Gastrocnemius medialis (tissue), 4 donors: ENCODE measurements at regions not wholly inside any gene's neighbourhood (a gene's known extent, or its start where the extent isn't known, plus 50 kb on each side); places are given as distances from the start of the nearest gene placed in this dataset.

Experiments
- ATAC-seq, 2 donors: fragments of 150-250 bp; one replicate each; pipeline ENCODE4 v1.9.1; 2016
- DNase-seq, 2 donors: peaks; one replicate each; pipeline ENCODE4 v3.0.0-alpha.2; 2019
- H3K27ac ChIP-seq, 4 donors: fragments of 200-600 bp; sonication (generic); 1 replicate in 1 of 4; 2 replicates in 3 of 4; pipeline ENCODE4 v1.5.1; 2016 to 2018; ENCODE audit warnings: mild to moderate bottlenecking in 2 of 4, moderate library complexity in 1 of 4
- H3K27me3 ChIP-seq, 3 donors: fragments of 200-600 bp; sonication (generic) in 2 of 3; 1 replicate in 1 of 3; 2 replicates in 2 of 3; pipeline versions ENCODE4 v1.5.1 to v1.6.0; 2016 to 2019; ENCODE audit warnings: mild to moderate bottlenecking in 1 of 3, moderate library complexity in 1 of 3
- H3K36me3 ChIP-seq, 2 donors: fragments of 200-600 bp; sonication (generic) in 1 of 2; one replicate each; pipeline ENCODE4 v1.5.1; 2017 to 2018
- H3K4me1 ChIP-seq, 2 donors: fragments of 200-600 bp; sonication (generic) in 1 of 2; one replicate each; pipeline ENCODE4 v1.5.1; 2016 to 2017; ENCODE audit warnings: mild to moderate bottlenecking in 2 of 2
- H3K4me3 ChIP-seq, 4 donors: fragments of 200-600 bp; sonication (generic) in 3 of 4; 1 replicate in 1 of 4; 2 replicates in 3 of 4; pipeline ENCODE4 v1.5.1; 2016 to 2019; ENCODE audit warnings: mild to moderate bottlenecking in 2 of 4
- H3K9me3 ChIP-seq, 3 donors: fragments of 200-600 bp; sonication (generic) in 2 of 3; 1 replicate in 1 of 3; 2 replicates in 2 of 3; pipeline ENCODE4 v1.5.1; 2016 to 2019
- POLR2A ChIP-seq, 2 donors: fragments of 450-650 bp; IDR thresholded peaks; one replicate each; pipeline ENCODE4 v1.6.1; 2017; ENCODE audit warnings: antibody characterized with exemption in 2 of 2, mild to moderate bottlenecking in 2 of 2, moderate library complexity in 2 of 2
- in situ Hi-C, 4 donors: fragments of 200-750 bp; cut with MboI; loops; one replicate each; pipeline versions ENCODE4 v1.15.0 to v1.8.0; 2017; ENCODE audit warnings: low sequenced_read_pairs in 4 of 4
- intact Hi-C: fragments of 100-400 bp; cut with DNase I; formaldehyde crosslinking; loops from one replicate; pipeline ENCODE4 v1.15.1; 2023; ENCODE audit warnings: low total_unique reads
- TF ChIP-seq, protein P1 (sequence below), 5 experiments: fragments of 450-650 bp in 3 of 5; fragments of 200-600 bp in 2 of 5; sonication (generic) in 2 of 5; IDR thresholded peaks in 4 of 5; conservative IDR thresholded peaks in 1 of 5; 1 replicate in 4 of 5; 2 replicates in 1 of 5; pipeline ENCODE4 v1.5.1; 2016 to 2019; ENCODE audit warnings: antibody characterized with exemption in 5 of 5, mild to moderate bottlenecking in 3 of 5, moderate library complexity in 3 of 5

DNA sequence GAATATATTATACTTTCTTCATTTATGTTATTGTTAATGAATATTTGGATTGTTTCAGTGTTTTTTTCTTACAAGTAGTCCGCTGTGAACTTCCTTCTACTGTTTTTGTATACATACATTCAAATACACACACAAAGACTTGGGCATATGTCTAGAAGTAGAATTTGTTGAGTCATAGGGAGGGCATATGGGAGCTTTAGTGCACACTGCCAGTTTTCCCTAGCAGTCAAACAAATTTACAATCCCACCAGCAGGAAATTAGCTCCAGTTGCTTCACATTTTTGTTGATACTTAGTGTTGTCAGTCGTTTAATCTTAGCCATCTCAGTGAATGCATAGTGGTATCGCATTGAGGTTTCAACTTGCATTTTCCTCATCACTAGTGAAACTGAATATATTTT, 492.3 kb downstream of the DIPK2A start:
- Histone ChIP-seq H3K27ac (no peak overlapping the region), H3K36me3 (no peaks in the 10 kb centered on the region), H3K27me3 (no peaks in the 10 kb centered on the region), H3K4me1 (no peaks in the 10 kb centered on the region), H3K9me3 (no peaks in the 10 kb centered on the region), H3K4me3 (no peak overlapping the region)
- intact Hi-C loops (no loop called here), in situ Hi-C loops (no loop called here)
- DNase-seq (no peak), ATAC-seq (no peak)
- TF ChIP-seq, protein P1, sequence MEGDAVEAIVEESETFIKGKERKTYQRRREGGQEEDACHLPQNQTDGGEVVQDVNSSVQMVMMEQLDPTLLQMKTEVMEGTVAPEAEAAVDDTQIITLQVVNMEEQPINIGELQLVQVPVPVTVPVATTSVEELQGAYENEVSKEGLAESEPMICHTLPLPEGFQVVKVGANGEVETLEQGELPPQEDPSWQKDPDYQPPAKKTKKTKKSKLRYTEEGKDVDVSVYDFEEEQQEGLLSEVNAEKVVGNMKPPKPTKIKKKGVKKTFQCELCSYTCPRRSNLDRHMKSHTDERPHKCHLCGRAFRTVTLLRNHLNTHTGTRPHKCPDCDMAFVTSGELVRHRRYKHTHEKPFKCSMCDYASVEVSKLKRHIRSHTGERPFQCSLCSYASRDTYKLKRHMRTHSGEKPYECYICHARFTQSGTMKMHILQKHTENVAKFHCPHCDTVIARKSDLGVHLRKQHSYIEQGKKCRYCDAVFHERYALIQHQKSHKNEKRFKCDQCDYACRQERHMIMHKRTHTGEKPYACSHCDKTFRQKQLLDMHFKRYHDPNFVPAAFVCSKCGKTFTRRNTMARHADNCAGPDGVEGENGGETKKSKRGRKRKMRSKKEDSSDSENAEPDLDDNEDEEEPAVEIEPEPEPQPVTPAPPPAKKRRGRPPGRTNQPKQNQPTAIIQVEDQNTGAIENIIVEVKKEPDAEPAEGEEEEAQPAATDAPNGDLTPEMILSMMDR (IDR thresholded peaks at IDR 0.05 in 4 of 5, conservative IDR thresholded peaks at IDR 0.05 in 1 of 5), result no peak
- no peak for TF ChIP-seq POLR2A (IDR thresholded peaks at IDR 0.05)

DNA sequence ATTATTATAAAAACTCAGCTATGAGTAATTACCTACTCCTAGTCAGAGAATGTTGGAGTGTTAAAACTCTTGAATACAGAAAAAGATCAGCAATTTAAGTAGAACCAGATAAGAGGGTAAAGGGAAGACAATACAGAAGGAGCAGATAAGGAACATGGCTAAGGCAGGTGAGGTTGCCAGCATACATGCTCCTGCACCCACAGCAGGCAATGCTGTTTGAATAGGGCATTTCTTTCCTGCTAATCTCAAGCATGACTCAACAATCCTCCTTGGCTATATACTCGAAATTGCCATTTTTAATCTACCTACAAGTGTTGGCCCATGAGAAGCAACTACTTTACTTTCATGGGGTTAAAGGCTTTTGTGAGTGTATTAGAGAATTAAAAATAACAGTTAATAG, 494.5 kb downstream of the DIPK2A start:
- Histone ChIP-seq H3K4me1 (no peaks in the 10 kb centered on the region), H3K36me3 (no peaks in the 10 kb centered on the region), H3K4me3 (no peak overlapping the region), H3K27me3 (no peaks in the 10 kb centered on the region), H3K9me3 (no peaks in the 10 kb centered on the region), H3K27ac (no peak overlapping the region)
- DNase-seq, result no peak
- ATAC-seq, result no peak
- intact Hi-C loops (no loop called here), in situ Hi-C loops (no loop called here)
- TF ChIP-seq, protein P1 (IDR thresholded peaks at IDR 0.05 in 4 of 5, conservative IDR thresholded peaks at IDR 0.05 in 1 of 5), result no peak

DNA sequence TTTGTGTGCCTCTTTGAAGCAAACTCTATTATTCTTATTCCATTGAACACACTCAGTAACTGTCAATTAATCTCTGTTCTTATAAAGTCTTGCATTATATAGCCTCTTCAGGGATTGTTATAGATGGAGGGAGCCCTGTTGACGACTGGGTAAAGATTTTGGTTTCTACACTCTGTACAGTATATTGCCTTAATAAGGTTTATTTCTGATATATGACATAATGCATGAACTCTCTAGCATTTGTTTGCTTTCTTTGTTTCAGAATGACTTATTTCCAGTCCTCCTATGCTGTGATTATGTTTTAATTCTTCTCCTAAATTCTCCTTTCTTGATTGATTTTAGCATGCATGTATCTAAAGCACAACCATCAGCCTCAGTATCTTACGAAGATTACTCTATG, 494.9 kb downstream of the DIPK2A start:
- no peaks in the 10 kb centered on the region for H3K27me3 ChIP-seq
- no peak overlapping the region for H3K27ac ChIP-seq
- no peaks in the 10 kb centered on the region for H3K9me3 ChIP-seq
- H3K4me1 ChIP-seq, result no peaks in the 10 kb centered on the region
- no peaks in the 10 kb centered on the region for H3K36me3 ChIP-seq
- TF ChIP-seq, protein P1 (IDR thresholded peaks at IDR 0.05 in 4 of 5, conservative IDR thresholded peaks at IDR 0.05 in 1 of 5), result no peak
- TF ChIP-seq POLR2A (IDR thresholded peaks at IDR 0.05), result no peak
- DNase-seq, result no peak
- intact Hi-C loops (no loop called here), in situ Hi-C loops (no loop called here)
- ATAC-seq, result no peak
- no peak overlapping the region for H3K4me3 ChIP-seq

DNA sequence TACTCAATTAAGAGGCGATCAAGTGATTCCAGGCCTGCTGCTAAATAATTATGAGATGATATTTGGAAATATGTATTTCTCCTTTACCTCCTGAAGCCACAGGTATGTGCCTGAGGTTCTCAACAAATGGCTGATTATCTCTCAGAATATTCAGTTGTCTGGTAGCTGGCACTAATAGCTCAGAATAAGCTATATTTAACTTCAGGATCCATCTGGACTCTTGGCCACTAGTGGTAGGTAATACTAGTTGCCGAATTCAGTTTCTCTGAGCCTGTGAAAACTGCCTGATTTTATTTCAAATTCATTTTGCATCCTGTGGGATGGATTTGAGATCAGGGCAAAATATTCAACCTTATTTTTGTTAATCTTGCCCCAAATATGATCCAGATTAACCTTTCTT, 499.0 kb downstream of the DIPK2A start:
- H3K36me3 ChIP-seq, result no peaks in the 10 kb centered on the region
- intact Hi-C loops, result no loop called here
- H3K4me3 ChIP-seq, result no peak overlapping the region
- H3K27ac ChIP-seq, result no peak overlapping the region
- DNase-seq (no peak), ATAC-seq (no peak)
- TF ChIP-seq, protein P1 (IDR thresholded peaks at IDR 0.05 in 4 of 5, conservative IDR thresholded peaks at IDR 0.05 in 1 of 5), result no peak
- no peak for TF ChIP-seq POLR2A (IDR thresholded peaks at IDR 0.05)
- H3K9me3 ChIP-seq, result no peaks in the 10 kb centered on the region
- no peaks in the 10 kb centered on the region for H3K27me3 ChIP-seq
- in situ Hi-C loops, result no loop called here
- H3K4me1 ChIP-seq, result no peaks in the 10 kb centered on the region

DNA sequence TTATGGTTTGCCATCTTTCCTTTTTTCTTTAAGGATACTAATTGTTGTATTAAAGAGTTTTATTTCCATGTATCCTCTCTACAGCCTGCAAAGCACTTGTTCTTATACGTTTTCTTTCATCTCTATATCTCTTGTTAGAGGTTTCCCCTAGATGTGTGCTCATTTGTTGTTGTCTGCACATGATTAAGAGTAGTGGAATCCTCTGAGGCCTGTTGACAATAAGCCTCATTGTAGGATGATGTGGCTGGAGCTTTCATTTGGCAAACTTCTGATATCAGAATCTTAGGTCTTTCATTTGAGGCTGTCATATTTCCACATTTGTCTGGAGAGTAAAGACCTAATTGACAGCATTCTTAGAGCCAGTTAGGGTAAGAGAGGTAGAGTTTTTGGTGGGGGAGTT, 506.0 kb downstream of the DIPK2A start:
- TF ChIP-seq POLR2A (IDR thresholded peaks at IDR 0.05), result no peak
- TF ChIP-seq, protein P1 (IDR thresholded peaks at IDR 0.05 in 4 of 5, conservative IDR thresholded peaks at IDR 0.05 in 1 of 5), result no peak
- no peak overlapping the region for H3K27ac ChIP-seq
- in situ Hi-C loops, result no loop called here

More for the DNA sequence above, 506.0 kb downstream of the DIPK2A start:
- no peaks in the 10 kb centered on the region for H3K27me3 ChIP-seq
- no peaks in the 10 kb centered on the region for H3K9me3 ChIP-seq
- intact Hi-C loops, result no loop called here
- no peak overlapping the region for H3K4me3 ChIP-seq
- H3K36me3 ChIP-seq, result no peaks in the 10 kb centered on the region
- ATAC-seq (no peak), DNase-seq (no peak)
- H3K4me1 ChIP-seq, result no peaks in the 10 kb centered on the region
